ENCODE measurements at regions not wholly inside any gene's neighbourhood (a gene's known extent, or its start where the extent isn't known, plus 50 kb on each side); places are given as distances from the start of the nearest gene placed in this dataset.

DNA sequence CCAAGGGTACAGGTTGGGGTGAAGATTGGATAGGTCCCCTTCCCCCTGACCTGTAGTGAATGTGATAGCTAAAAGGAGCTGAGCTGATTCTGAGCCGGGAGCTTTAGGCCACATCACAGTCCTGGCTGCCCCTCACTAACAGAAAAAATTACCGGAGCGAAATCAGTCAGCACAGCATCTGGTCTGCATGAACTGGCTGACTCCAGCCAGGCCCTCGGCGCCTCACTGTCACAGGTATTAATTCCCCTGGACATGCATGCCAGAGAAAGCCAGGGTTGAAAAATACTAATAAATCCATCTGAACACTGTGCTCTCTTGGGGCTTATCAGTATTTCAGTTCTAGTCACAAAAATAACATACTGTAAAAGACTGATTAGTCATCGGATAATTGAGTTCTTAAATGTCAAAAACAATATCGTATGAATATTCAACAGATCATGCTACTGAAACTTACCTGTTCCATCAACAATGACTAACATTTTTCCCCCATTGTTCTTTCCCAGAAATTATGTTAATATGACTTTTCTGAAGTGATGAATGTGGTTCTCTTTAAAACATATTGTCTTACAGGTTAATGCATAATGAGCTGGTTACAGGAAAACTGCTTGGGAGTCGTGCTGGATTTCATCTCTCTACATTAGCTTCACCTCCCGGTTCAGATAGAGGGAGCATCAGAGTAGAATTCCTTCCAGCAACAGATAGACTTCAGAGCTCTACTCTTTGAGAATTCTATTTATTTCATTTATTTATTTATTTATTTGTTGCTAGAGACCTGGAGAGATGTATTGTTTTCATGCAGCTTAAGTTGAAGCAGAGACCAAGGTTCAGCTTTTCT lies 387.7 kb downstream of the NXPE2 start:
- TF ChIP-seq, protein P1, sequence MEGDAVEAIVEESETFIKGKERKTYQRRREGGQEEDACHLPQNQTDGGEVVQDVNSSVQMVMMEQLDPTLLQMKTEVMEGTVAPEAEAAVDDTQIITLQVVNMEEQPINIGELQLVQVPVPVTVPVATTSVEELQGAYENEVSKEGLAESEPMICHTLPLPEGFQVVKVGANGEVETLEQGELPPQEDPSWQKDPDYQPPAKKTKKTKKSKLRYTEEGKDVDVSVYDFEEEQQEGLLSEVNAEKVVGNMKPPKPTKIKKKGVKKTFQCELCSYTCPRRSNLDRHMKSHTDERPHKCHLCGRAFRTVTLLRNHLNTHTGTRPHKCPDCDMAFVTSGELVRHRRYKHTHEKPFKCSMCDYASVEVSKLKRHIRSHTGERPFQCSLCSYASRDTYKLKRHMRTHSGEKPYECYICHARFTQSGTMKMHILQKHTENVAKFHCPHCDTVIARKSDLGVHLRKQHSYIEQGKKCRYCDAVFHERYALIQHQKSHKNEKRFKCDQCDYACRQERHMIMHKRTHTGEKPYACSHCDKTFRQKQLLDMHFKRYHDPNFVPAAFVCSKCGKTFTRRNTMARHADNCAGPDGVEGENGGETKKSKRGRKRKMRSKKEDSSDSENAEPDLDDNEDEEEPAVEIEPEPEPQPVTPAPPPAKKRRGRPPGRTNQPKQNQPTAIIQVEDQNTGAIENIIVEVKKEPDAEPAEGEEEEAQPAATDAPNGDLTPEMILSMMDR (optimal IDR thresholded peaks at IDR 0.05 in 1 of 3, IDR thresholded peaks at IDR 0.05 in 1 of 3, conservative IDR thresholded peaks at IDR 0.05 in 1 of 3; ENCODE audit: extremely low read depth in 1 of 3, insufficient read depth in 2 of 3, low read length in 3 of 3): no peak
- TF ChIP-seq EZH2 (IDR thresholded peaks at IDR 0.05; ENCODE audit: low read length): no peak

Data from keratinocyte (primary cell).